Stomach smooth muscle (tissue), 2 donors: ENCODE measurements at regions not wholly inside any gene's neighbourhood (a gene's known extent, or its start where the extent isn't known, plus 50 kb on each side); places are given as distances from the start of the nearest gene placed in this dataset.
"Not testable (repeated sequence)": the region's sequence is repeated elsewhere in the genome, so short reads cannot be mapped to it uniquely, and the experiment has no call there.

Source experiments
- H3K27ac ChIP-seq: one replicate; pipeline ENCODE4 v1.7.0; 2013; ENCODE audit warnings: mild to moderate bottlenecking, low read length, inconsistent platforms
- H3K27me3 ChIP-seq, 2 donors: one replicate each; pipeline ENCODE4 v1.7.0; 2013; ENCODE audit warnings: low read length in 2 of 2; ENCODE audit not compliant: insufficient read depth in 2 of 2, control insufficient read depth in 1 of 2
- H3K36me3 ChIP-seq, 2 donors: one replicate each; pipeline ENCODE4 v1.7.0; 2013; ENCODE audit warnings: low read length in 2 of 2; ENCODE audit not compliant: control insufficient read depth in 2 of 2, insufficient read depth in 2 of 2
- H3K4me1 ChIP-seq: one replicate; pipeline ENCODE4 v1.7.0; 2013; ENCODE audit warnings: low read length; ENCODE audit not compliant: control insufficient read depth, insufficient read depth
- H3K4me3 ChIP-seq, 2 donors: one replicate each; pipeline ENCODE4 v1.7.0; 2013; ENCODE audit warnings: low read length in 2 of 2
- H3K9ac ChIP-seq, 2 donors: one replicate each; pipeline ENCODE4 v1.7.0; 2013; ENCODE audit warnings: low read length in 2 of 2, mild to moderate bottlenecking in 1 of 2
- H3K9me3 ChIP-seq, 2 donors: one replicate each; pipeline ENCODE4 v1.7.0; 2013; ENCODE audit warnings: low read length in 2 of 2; ENCODE audit not compliant: control insufficient read depth in 2 of 2
- donor health status: healthy.
- donor health status: Pancreatic carcinoma.

- peaks cover 0 to 2% of the 10 kb centered on the region in 2 donors for H3K9me3 ChIP-seq
- H3K4me1 ChIP-seq = no peaks in the 10 kb centered on the region
- no peak overlapping the region for H3K4me3 ChIP-seq
- no peak overlapping the region for H3K9ac ChIP-seq
- H3K36me3 ChIP-seq = no peaks in the 10 kb centered on the region
- H3K27ac ChIP-seq = no peak overlapping the region
- H3K27me3 ChIP-seq = peaks cover 0 to 4% of the 10 kb centered on the region in 2 donors
Measured at GRCh38 chrX:1118572-1119199, 93.8 kb downstream of the CRLF2 start.

GRCh38 chrX:1115411-1115810 is 97.0 kb downstream of the CRLF2 start:
- H3K9me3 ChIP-seq, H3K9ac ChIP-seq, H3K36me3 ChIP-seq, H3K4me1 ChIP-seq, H3K27me3 ChIP-seq, H3K4me3 ChIP-seq, H3K27ac ChIP-seq: not testable (repeated sequence)

GRCh38 chrX:1112321-1112720 is 100.1 kb downstream of the CRLF2 start:
- no peak overlapping the region for H3K9ac ChIP-seq
- H3K27me3 ChIP-seq = peaks cover 3 to 16% of the 10 kb centered on the region in 2 donors
- peaks cover 2 to 4% of the 10 kb centered on the region in 2 donors for H3K9me3 ChIP-seq
- no peaks in the 10 kb centered on the region for H3K4me1 ChIP-seq
- H3K4me3 ChIP-seq = no peak overlapping the region
- no peaks in the 10 kb centered on the region for H3K36me3 ChIP-seq
- H3K27ac ChIP-seq = no peak overlapping the region

DNA sequence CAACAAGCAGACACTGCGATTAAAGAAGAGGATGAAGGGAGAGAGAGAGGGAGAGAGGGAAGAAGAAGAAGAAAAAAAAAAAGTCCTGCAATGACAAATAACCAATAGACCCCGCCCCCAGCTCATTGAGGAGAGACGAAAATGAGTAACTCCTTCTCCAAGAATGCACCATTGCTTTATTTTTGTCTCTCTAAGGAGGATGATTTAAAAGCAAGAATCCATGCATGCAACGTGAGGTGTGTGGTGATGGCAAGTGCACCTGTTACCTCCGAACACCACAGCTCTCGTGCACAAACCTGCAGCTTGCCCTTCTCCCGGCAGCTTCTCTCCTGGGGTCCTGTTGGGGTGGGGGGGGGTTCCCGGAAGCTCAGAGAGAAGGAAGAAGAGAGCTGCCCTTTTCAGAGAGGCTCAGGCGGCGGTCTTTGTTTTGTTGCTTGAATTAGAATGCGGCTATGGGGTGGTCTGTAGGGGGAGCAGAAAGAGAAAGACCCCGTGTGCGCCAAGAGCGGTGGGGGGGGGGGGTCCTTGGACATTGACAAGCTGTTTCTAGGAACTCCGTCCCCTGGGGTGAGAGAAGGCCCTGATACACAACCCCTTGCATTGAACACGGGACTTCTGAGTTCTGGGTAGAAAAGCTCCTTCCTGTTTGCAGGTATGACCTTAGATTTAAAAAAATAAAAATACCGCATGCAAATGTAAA is 100.7 kb downstream of the CRLF2 start:
- Histone ChIP-seq H3K9me3 (peaks cover 2 to 4% of the 10 kb centered on the region in 2 donors), H3K27ac (no peak overlapping the region), H3K4me3 (no peak overlapping the region), H3K27me3 (peaks cover 3 to 16% of the 10 kb centered on the region in 2 donors), H3K36me3 (no peaks in the 10 kb centered on the region), H3K4me1 (no peaks in the 10 kb centered on the region), H3K9ac (no peak overlapping the region)

GRCh38 chrX:1109580-1110119 is 102.8 kb downstream of the CRLF2 start:
- Histone ChIP-seq H3K27me3 (peaks cover 3 to 14% of the 10 kb centered on the region in 2 donors), H3K9me3 (peaks cover 0 to 4% of the 10 kb centered on the region in 2 donors), H3K4me1 (no peaks in the 10 kb centered on the region), H3K9ac (no peak overlapping the region), H3K27ac (no peak overlapping the region), H3K4me3 (no peak overlapping the region), H3K36me3 (no peaks in the 10 kb centered on the region)

GRCh38 chrX:1108501-1109445 is 103.7 kb downstream of the CRLF2 start:
- peaks cover 3 to 14% of the 10 kb centered on the region in 2 donors for H3K27me3 ChIP-seq
- H3K9me3 ChIP-seq = peaks cover 0 to 4% of the 10 kb centered on the region in 2 donors
- H3K4me1 ChIP-seq = no peaks in the 10 kb centered on the region
- H3K27ac ChIP-seq = no peak overlapping the region
- no peak overlapping the region for H3K9ac ChIP-seq
- H3K36me3 ChIP-seq = no peaks in the 10 kb centered on the region
- no peak overlapping the region for H3K4me3 ChIP-seq

- Histone ChIP-seq H3K36me3 (no peaks in the 10 kb centered on the region), H3K4me1 (no peaks in the 10 kb centered on the region), H3K27me3 (peaks cover under 1 to 14% of the 10 kb centered on the region in 2 donors), H3K4me3 (no peak overlapping the region), H3K9me3 (peaks cover 0 to 4% of the 10 kb centered on the region in 2 donors), H3K27ac (no peak overlapping the region), H3K9ac (no peak overlapping the region)
Measured at GRCh38 chrX:1106478-1107210, 105.8 kb downstream of the CRLF2 start.

DNA sequence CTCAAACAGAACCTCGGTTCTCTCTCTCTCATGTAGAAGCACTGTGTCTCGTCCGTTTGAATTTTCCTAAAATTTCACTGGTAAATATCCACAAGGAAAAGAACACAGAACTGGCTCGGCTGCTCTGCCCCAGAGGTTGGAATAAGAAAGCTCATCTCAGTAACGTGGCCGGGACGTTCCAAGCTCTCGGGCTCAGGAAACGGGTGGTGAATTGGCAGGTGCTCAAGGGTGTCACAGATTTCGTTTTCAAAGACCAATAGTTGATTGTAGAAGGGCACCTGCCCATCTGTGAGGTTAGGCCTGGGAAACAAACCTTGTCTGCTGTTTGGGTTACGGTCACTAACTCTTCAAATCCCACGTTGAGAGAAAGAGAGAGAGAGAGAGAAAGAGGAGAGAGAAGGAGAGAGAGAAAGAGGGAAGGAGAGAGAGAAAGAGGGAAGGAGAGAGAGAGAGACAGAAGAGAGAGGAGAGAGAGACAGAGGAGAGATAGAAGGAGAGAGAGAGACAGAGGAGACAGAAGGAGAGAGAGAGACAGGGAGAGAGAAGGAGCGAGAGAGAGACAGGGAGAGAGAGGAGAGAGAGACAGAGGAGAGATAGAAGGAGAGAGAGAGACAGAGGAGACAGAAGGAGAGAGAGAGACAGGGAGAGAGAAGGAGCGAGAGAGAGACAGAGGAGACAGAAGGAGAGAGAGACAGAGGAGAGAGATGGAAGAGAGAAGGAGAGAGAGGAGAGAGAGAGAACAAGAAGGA is 106.6 kb downstream of the CRLF2 start:
- no peak overlapping the region for H3K9ac ChIP-seq
- peaks cover 0 to 4% of the 10 kb centered on the region in 2 donors for H3K9me3 ChIP-seq
- H3K4me3 ChIP-seq = no peak overlapping the region
- H3K27me3 ChIP-seq = peaks cover 0 to 13% of the 10 kb centered on the region in 2 donors
- H3K27ac ChIP-seq = no peak overlapping the region
- H3K4me1 ChIP-seq = no peaks in the 10 kb centered on the region
- no peaks in the 10 kb centered on the region for H3K36me3 ChIP-seq

- H3K36me3 ChIP-seq = not testable (repeated sequence)
Measured at GRCh38 chrX:1105031-1105430, 107.4 kb downstream of the CRLF2 start.

More at GRCh38 chrX:1105031-1105430, 107.4 kb downstream of the CRLF2 start:
- not testable (repeated sequence) for H3K27me3 ChIP-seq, H3K9ac ChIP-seq, H3K27ac ChIP-seq, H3K9me3 ChIP-seq, H3K4me3 ChIP-seq, H3K4me1 ChIP-seq
